NCI-H460 (cell line): ENCODE measurements at regions not wholly inside any gene's neighbourhood (a gene's known extent, or its start where the extent isn't known, plus 50 kb on each side); places are given as distances from the start of the nearest gene placed in this dataset.

ENCODE experiments used
- DNase-seq: peaks from one replicate; pipeline ENCODE4 v3.0.0-alpha.2; 2016; ENCODE audit warnings: low read depth; ENCODE audit errors: extremely low read depth

- DNase-seq: no peak
Observed at GRCh38 chr4:111633663-111634266, 511.5 kb upstream of the FAM241A start.

GRCh38 chr4:111635646-111636045, 509.6 kb upstream of the FAM241A start:
- no peak for DNase-seq

- no peak for DNase-seq
Observed at GRCh38 chr4:111636961-111637585, 508.2 kb upstream of the FAM241A start.

- DNase-seq: no peak
Observed at GRCh38 chr4:111639120-111639690, 506.0 kb upstream of the FAM241A start.

- no peak for DNase-seq
Observed at GRCh38 chr4:111639876-111640275, 505.4 kb upstream of the FAM241A start.

GRCh38 chr4:111641813-111642579, 503.3 kb upstream of the FAM241A start:
- peak; percentile 74 for DNase-seq

GRCh38 chr4:111648056-111648455, 497.2 kb upstream of the FAM241A start:
- DNase-seq: no peak

GRCh38 chr4:111649308-111649707, 495.9 kb upstream of the FAM241A start:
- no peak for DNase-seq

GRCh38 chr4:111650146-111650545, 495.1 kb upstream of the FAM241A start:
- no peak for DNase-seq

GRCh38 chr4:111650674-111651086, 494.6 kb upstream of the FAM241A start:
- DNase-seq: no peak

GRCh38 chr4:111652236-111652635, 493.0 kb upstream of the FAM241A start:
- DNase-seq: no peak

GRCh38 chr4:111652986-111653385, 492.3 kb upstream of the FAM241A start:
- DNase-seq: no peak

GRCh38 chr4:111662496-111662895, 482.8 kb upstream of the FAM241A start:
- no peak for DNase-seq

GRCh38 chr4:111664308-111664945, 480.8 kb upstream of the FAM241A start:
- no peak for DNase-seq

- no peak for DNase-seq
Observed at GRCh38 chr4:111666826-111667360, 478.4 kb upstream of the FAM241A start.

- DNase-seq: no peak
Observed at GRCh38 chr4:111671756-111672155, 473.5 kb upstream of the FAM241A start.

- no peak for DNase-seq
Observed at GRCh38 chr4:111675746-111676145, 469.5 kb upstream of the FAM241A start.

- no peak for DNase-seq
Observed at GRCh38 chr4:111676533-111676932, 468.7 kb upstream of the FAM241A start.

- no peak for DNase-seq
Observed at GRCh38 chr4:111678479-111678878, 466.8 kb upstream of the FAM241A start.

GRCh38 chr4:111678908-111679307, 466.3 kb upstream of the FAM241A start:
- no peak for DNase-seq

GRCh38 chr4:111681270-111681669, 464.0 kb upstream of the FAM241A start:
- DNase-seq: no peak
